Brain microvascular endothelial cell (primary cell): ENCODE measurements at regions not wholly inside any gene's neighbourhood (a gene's known extent, or its start where the extent isn't known, plus 50 kb on each side); places are given as distances from the start of the nearest gene placed in this dataset.

Experiments used
- DNase-seq: peaks from one replicate; pipeline ENCODE4 v3.0.0-alpha.2; 2020
- H3K27ac ChIP-seq: fragments of 250-450 bp; sonication (Bioruptor Pico); 2 replicates; pipeline ENCODE4 v1.5.1; 2020; ENCODE audit warnings: mild to moderate bottlenecking, moderate library complexity
- H3K27me3 ChIP-seq: fragments of 250-450 bp; sonication (Bioruptor Pico); replicated peaks from 2 replicates; pipeline ENCODE4 v1.5.1; 2020; ENCODE audit warnings: mild to moderate bottlenecking
- H3K36me3 ChIP-seq: fragments of 250-450 bp; sonication (Bioruptor Pico); replicated peaks from 2 replicates; pipeline ENCODE4 v1.5.1; 2020; ENCODE audit warnings: mild to moderate bottlenecking
- H3K4me3 ChIP-seq: 2 replicates; pipeline ENCODE4 v1.5.1; 2011; ENCODE audit warnings: low read depth, mild to moderate bottlenecking, control low read depth, low read length, moderate library complexity
- in situ Hi-C: cut with HindIII; loops from 2 replicates; pipeline ENCODE4 v1.10.0; 2017; ENCODE audit warnings: low sequenced_read_pairs, low pct_ligation_motif_present
- TF ChIP-seq, protein P1 (sequence below): IDR thresholded peaks from 2 replicates; pipeline ENCODE4 v1.5.1; 2011; ENCODE audit warnings: low read depth, mild to moderate bottlenecking, moderate library complexity, low read length, control low read depth, inconsistent platforms; ENCODE audit errors: missing control alignments

DNA sequence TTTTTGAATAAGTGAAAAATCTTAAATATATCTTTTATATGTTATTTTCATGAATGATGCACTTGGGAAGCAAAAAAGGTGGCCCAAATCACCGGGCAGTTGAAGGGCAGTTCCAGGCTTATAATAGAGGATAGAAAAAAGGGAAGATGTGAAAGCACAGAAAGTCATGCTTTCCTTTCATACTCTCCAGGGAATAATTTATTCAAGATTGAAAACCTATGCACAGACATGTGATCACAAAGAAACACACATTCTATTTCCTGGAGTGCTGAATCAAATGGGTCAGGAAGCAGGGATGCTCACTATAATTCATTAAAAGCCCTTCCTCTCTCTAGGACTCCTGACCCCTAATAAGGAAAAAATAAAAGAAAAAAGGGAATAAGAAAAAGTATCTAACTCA, 66.1 kb upstream of the USP38 start:
- TF ChIP-seq, protein P1, sequence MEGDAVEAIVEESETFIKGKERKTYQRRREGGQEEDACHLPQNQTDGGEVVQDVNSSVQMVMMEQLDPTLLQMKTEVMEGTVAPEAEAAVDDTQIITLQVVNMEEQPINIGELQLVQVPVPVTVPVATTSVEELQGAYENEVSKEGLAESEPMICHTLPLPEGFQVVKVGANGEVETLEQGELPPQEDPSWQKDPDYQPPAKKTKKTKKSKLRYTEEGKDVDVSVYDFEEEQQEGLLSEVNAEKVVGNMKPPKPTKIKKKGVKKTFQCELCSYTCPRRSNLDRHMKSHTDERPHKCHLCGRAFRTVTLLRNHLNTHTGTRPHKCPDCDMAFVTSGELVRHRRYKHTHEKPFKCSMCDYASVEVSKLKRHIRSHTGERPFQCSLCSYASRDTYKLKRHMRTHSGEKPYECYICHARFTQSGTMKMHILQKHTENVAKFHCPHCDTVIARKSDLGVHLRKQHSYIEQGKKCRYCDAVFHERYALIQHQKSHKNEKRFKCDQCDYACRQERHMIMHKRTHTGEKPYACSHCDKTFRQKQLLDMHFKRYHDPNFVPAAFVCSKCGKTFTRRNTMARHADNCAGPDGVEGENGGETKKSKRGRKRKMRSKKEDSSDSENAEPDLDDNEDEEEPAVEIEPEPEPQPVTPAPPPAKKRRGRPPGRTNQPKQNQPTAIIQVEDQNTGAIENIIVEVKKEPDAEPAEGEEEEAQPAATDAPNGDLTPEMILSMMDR = no peak
- Histone ChIP-seq H3K36me3 (no peaks in the 10 kb centered on the region), H3K4me3 (no peak overlapping the region), H3K27me3 (no peaks in the 10 kb centered on the region), H3K27ac (no peak overlapping the region)
- in situ Hi-C loops = no loop called here
- no peak for DNase-seq

DNA sequence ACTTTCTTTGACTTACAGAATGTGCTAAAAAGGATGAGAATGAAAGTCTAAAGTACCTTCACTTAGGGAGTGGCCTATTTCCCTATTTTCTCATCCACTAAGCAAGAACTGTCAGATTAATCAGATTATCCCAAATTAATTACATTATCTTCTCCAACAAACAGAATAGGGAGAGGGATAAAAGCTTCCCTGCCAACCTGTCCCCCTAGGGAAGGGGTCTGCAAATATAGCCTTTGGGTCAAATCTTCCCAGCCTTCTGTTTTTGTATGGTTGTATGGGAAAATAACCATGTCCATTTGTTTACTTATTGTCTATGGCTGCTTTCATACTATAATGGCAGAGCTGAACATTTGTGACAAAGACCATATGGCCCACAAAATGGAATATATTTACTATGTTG, 57.1 kb upstream of the USP38 start:
- Histone ChIP-seq H3K36me3 (no peaks in the 10 kb centered on the region), H3K27ac (no peak overlapping the region), H3K4me3 (no peak overlapping the region), H3K27me3 (no peaks in the 10 kb centered on the region)
- DNase-seq = no peak
- TF ChIP-seq, protein P1 = no peak
- in situ Hi-C loops = no loop called here

DNA sequence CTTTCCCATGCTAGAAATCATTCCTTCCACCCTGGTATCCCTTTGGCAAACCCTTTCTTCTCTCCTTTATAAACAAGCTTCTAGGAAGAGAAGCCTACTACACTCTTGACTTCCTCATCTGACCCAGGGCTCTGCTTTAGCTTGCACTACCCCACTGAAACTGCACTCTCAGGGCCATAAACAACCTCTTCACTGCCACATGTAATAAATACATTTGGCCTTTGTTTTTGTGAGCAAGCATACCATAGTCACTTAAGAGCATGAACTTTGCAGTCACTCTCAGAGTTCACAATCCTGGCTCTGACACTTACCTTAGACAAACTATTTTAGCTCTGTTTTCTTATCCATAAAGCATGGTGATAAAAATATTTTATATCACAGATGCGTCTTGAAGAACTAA, 50.7 kb upstream of the USP38 start:
- no peak overlapping the region for H3K27ac ChIP-seq

More for the DNA sequence above, 50.7 kb upstream of the USP38 start:
- TF ChIP-seq, protein P1 = no peak
- in situ Hi-C loops = no loop called here
- Histone ChIP-seq H3K36me3 (no peaks in the 10 kb centered on the region), H3K4me3 (no peak overlapping the region), H3K27me3 (no peaks in the 10 kb centered on the region)
- DNase-seq = no peak
